ENCODE measurements at regions not wholly inside any gene's neighbourhood (a gene's known extent, or its start where the extent isn't known, plus 50 kb on each side); places are given as distances from the start of the nearest gene placed in this dataset.
"Not testable (repeated sequence)": the region's sequence is repeated elsewhere in the genome, so short reads cannot be mapped to it uniquely, and the experiment has no call there.

GRCh38 chr14:106327234-106327633, 800.9 kb downstream of the TMEM121 start:
- intact Hi-C loops (cut with micrococcal nuclease): no loop called here
- Mint-ChIP-seq H3K4me1 (peaks cover 6% of the 10 kb centered on the region), H3K4me3 (no peak overlapping the region), H3K27me3 (peaks cover 5% of the 10 kb centered on the region), H3K9me3 (ENCODE audit: insufficient read depth) (no peaks in the 10 kb centered on the region), H3K27ac (no peak overlapping the region)
- H3K9me3 ChIP-seq (ENCODE audit: control extremely low read depth in 1 of 3, control insufficient read depth in 2 of 3, insufficient read depth in 1 of 3, low read length in 2 of 3): no peaks in the 10 kb centered on the region
- H2AFZ ChIP-seq (ENCODE audit: insufficient read depth, low read depth, low read length, poor library complexity, severe bottlenecking): no peak overlapping the region
- H3K27ac ChIP-seq (ENCODE audit: low read length in 2 of 2): no peak overlapping the region
- ATAC-seq (ENCODE audit: low read depth): no peak
- no peak overlapping the region for H3K9ac ChIP-seq (ENCODE audit: low read length)
- ChIA-PET POLR2A (interaction anchor here (0.6 kb wide), 1 partner anchor 469 kb away, joined by 5 read pairs; no protein-coding TSS in a partner anchor), CTCF (interaction anchor here (1.1 to 1.2 kb wide), 3 partner anchors 19 to 25 kb away, joined by 4 to 5 read pairs (median 4); no protein-coding TSS in a partner anchor)
- no peaks in the 10 kb centered on the region for H3K4me1 ChIP-seq (ENCODE audit: control insufficient read depth in 2 of 2, insufficient read depth in 2 of 2, low read length in 2 of 2)
- no peak for TF ChIP-seq EZH2 (IDR thresholded peaks at IDR 0.05; ENCODE audit: borderline replicate concordance, insufficient read depth, low read depth, low read length, poor library complexity, severe bottlenecking)
- TF ChIP-seq CTCF (IDR thresholded peaks at IDR 0.05): no peak
- WGBS (ENCODE audit: insufficient coverage): no CpG with 5 or more reads among the region's 3 CpGs
- DNase-seq: no peak
- H4K20me1 ChIP-seq (ENCODE audit: control insufficient read depth, insufficient read depth, low read length, poor library complexity, severe bottlenecking): no peaks in the 10 kb centered on the region
- no peaks in the 10 kb centered on the region for H3K79me2 ChIP-seq (ENCODE audit: control insufficient read depth, insufficient read depth, low read length)
- H3K4me3 ChIP-seq (ENCODE audit: control extremely low read depth in 1 of 5, extremely low read depth in 1 of 5, insufficient read depth in 1 of 5, low read depth in 2 of 5, low read length in 4 of 5): no peak overlapping the region
- no peaks in the 10 kb centered on the region for H3K27me3 ChIP-seq (replicated peaks in 1 of 4; ENCODE audit: control extremely low read depth in 1 of 4, control insufficient read depth in 3 of 4, insufficient read depth in 4 of 4, low read length in 3 of 4)
- no peak overlapping the region for H3K4me2 ChIP-seq (replicated peaks; ENCODE audit: low read depth, low read length, poor library complexity, severe bottlenecking)
- no peaks in the 10 kb centered on the region for H3K36me3 ChIP-seq (replicated peaks in 1 of 2; ENCODE audit: control extremely low read depth in 1 of 2, control insufficient read depth in 1 of 2, extremely low read depth in 1 of 2, insufficient read depth in 2 of 2, low read length in 1 of 2)

DNA sequence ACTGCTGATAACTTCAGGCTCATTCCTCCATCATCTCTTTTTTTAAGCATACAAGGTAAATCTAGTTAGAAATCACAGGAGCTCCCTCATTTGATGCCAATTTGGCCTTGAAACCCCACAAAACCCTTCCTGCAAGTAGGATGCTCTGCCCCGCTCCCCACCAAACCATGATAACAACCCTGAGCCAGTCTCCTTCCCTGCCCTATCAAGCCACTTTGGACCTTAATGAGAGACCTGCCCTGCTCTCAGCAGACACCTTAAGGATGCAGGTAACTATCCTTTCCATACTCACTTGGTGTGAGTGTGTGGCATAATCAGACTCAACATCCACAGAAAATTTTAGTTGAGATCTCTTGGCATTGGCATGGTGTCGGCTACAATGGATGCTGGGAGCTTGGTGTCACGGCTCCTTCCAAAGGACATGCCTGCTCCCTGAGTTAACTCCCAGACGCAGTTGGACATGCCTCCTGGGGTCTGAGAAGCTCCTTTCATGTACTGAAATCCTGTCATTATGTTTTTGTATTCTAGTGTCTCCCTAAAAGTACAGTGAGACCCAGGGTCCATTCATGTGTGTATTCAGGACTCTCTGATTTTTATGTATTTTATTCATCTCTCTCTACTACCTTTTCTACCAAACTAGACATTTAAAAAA, 801.4 kb downstream of the TMEM121 start:
- H3K9me3 Mint-ChIP-seq (ENCODE audit: insufficient read depth); H3K4me2 ChIP-seq (replicated peaks; ENCODE audit: low read depth, low read length, poor library complexity, severe bottlenecking); ATAC-seq (ENCODE audit: low read depth); H3K36me3 ChIP-seq (replicated peaks in 1 of 2; ENCODE audit: control extremely low read depth in 1 of 2, control insufficient read depth in 1 of 2, extremely low read depth in 1 of 2, insufficient read depth in 2 of 2, low read length in 1 of 2); H3K4me1 ChIP-seq (ENCODE audit: control insufficient read depth in 2 of 2, insufficient read depth in 2 of 2, low read length in 2 of 2); intact Hi-C loops (cut with micrococcal nuclease); H3K9ac ChIP-seq (ENCODE audit: low read length); H3K79me2 ChIP-seq (ENCODE audit: control insufficient read depth, insufficient read depth, low read length); H3K9me3 ChIP-seq (ENCODE audit: control extremely low read depth in 1 of 3, control insufficient read depth in 2 of 3, insufficient read depth in 1 of 3, low read length in 2 of 3); H3K27ac ChIP-seq (ENCODE audit: low read length in 2 of 2); H3K4me3 ChIP-seq (ENCODE audit: control extremely low read depth in 1 of 5, extremely low read depth in 1 of 5, insufficient read depth in 1 of 5, low read depth in 2 of 5, low read length in 4 of 5); H3K27me3 ChIP-seq (replicated peaks in 1 of 4; ENCODE audit: control extremely low read depth in 1 of 4, control insufficient read depth in 3 of 4, insufficient read depth in 4 of 4, low read length in 3 of 4); DNase-seq; H3K4me3 Mint-ChIP-seq; H3K4me1 Mint-ChIP-seq; H4K20me1 ChIP-seq (ENCODE audit: control insufficient read depth, insufficient read depth, low read length, poor library complexity, severe bottlenecking); H3K27me3 Mint-ChIP-seq; H2AFZ ChIP-seq (ENCODE audit: insufficient read depth, low read depth, low read length, poor library complexity, severe bottlenecking): not testable (repeated sequence)
- peak overlapping the region; percentile 27 for H3K27ac Mint-ChIP-seq
- ChIA-PET POLR2A (interaction anchor here (0.6 kb wide), 1 partner anchor 24 kb away, joined by 3 read pairs; no protein-coding TSS in a partner anchor), CTCF (interaction anchor here (1.1 to 1.2 kb wide), 3 partner anchors 20 to 24 kb away, joined by 4 to 5 read pairs (median 4); no protein-coding TSS in a partner anchor)
- WGBS (ENCODE audit: insufficient coverage): 100% methylated on average over 1 of the region's 4 CpGs

GRCh38 chr14:106329243-106329642, 802.9 kb downstream of the TMEM121 start:
- CTCF ChIA-PET; H3K4me1 Mint-ChIP-seq; H3K4me3 ChIP-seq (ENCODE audit: control extremely low read depth in 1 of 5, extremely low read depth in 1 of 5, insufficient read depth in 1 of 5, low read depth in 2 of 5, low read length in 4 of 5); H3K9ac ChIP-seq (ENCODE audit: low read length); H3K27me3 Mint-ChIP-seq; H3K27me3 ChIP-seq (replicated peaks in 1 of 4; ENCODE audit: control extremely low read depth in 1 of 4, control insufficient read depth in 3 of 4, insufficient read depth in 4 of 4, low read length in 3 of 4); POLR2A ChIA-PET; H3K4me1 ChIP-seq (ENCODE audit: control insufficient read depth in 2 of 2, insufficient read depth in 2 of 2, low read length in 2 of 2); H4K20me1 ChIP-seq (ENCODE audit: control insufficient read depth, insufficient read depth, low read length, poor library complexity, severe bottlenecking); H3K27ac Mint-ChIP-seq; H3K4me2 ChIP-seq (replicated peaks; ENCODE audit: low read depth, low read length, poor library complexity, severe bottlenecking); intact Hi-C loops (cut with micrococcal nuclease); H3K79me2 ChIP-seq (ENCODE audit: control insufficient read depth, insufficient read depth, low read length); H3K27ac ChIP-seq (ENCODE audit: low read length in 2 of 2); DNase-seq; H3K9me3 Mint-ChIP-seq (ENCODE audit: insufficient read depth); H3K4me3 Mint-ChIP-seq; H3K36me3 ChIP-seq (replicated peaks in 1 of 2; ENCODE audit: control extremely low read depth in 1 of 2, control insufficient read depth in 1 of 2, extremely low read depth in 1 of 2, insufficient read depth in 2 of 2, low read length in 1 of 2); H3K9me3 ChIP-seq (ENCODE audit: control extremely low read depth in 1 of 3, control insufficient read depth in 2 of 3, insufficient read depth in 1 of 3, low read length in 2 of 3); ATAC-seq (ENCODE audit: low read depth); H2AFZ ChIP-seq (ENCODE audit: insufficient read depth, low read depth, low read length, poor library complexity, severe bottlenecking): not testable (repeated sequence)
- WGBS (ENCODE audit: insufficient coverage): 86% methylated on average over 1 of the region's 4 CpGs
